ENCODE measurements at regions not wholly inside any gene's neighbourhood (a gene's known extent, or its start where the extent isn't known, plus 50 kb on each side); places are given as distances from the start of the nearest gene placed in this dataset.

GRCh38 chr6:85798931-85799652 lies 156.4 kb upstream of the SYNCRIP start:
- no peak overlapping the region for H3K4me3 ChIP-seq (ENCODE audit: low read depth, low read length)
- no peaks in the 10 kb centered on the region for H3K4me1 ChIP-seq (ENCODE audit: control insufficient read depth, insufficient read depth, low read length)
- H3K9ac ChIP-seq (ENCODE audit: low read depth, low read length), result no peak overlapping the region
- H3K36me3 ChIP-seq (ENCODE audit: control insufficient read depth, insufficient read depth, low read length), result no peaks in the 10 kb centered on the region
- no peaks in the 10 kb centered on the region for H3K9me3 ChIP-seq (ENCODE audit: control insufficient read depth, insufficient read depth, low read length)
- no peaks in the 10 kb centered on the region for H3K27me3 ChIP-seq (ENCODE audit: control insufficient read depth, insufficient read depth, low read length)

GRCh38 chr6:85797993-85798392 lies 155.3 kb upstream of the SYNCRIP start:
- no peaks in the 10 kb centered on the region for H3K9me3 ChIP-seq (ENCODE audit: control insufficient read depth, insufficient read depth, low read length)
- no peak overlapping the region for H3K9ac ChIP-seq (ENCODE audit: low read depth, low read length)
- no peaks in the 10 kb centered on the region for H3K36me3 ChIP-seq (ENCODE audit: control insufficient read depth, insufficient read depth, low read length)
- no peaks in the 10 kb centered on the region for H3K27me3 ChIP-seq (ENCODE audit: control insufficient read depth, insufficient read depth, low read length)
- no peak overlapping the region for H3K4me3 ChIP-seq (ENCODE audit: low read depth, low read length)
- no peaks in the 10 kb centered on the region for H3K4me1 ChIP-seq (ENCODE audit: control insufficient read depth, insufficient read depth, low read length)

- Histone ChIP-seq H3K4me1 (ENCODE audit: control insufficient read depth, insufficient read depth, low read length) (no peaks in the 10 kb centered on the region), H3K36me3 (ENCODE audit: control insufficient read depth, insufficient read depth, low read length) (no peaks in the 10 kb centered on the region), H3K27me3 (ENCODE audit: control insufficient read depth, insufficient read depth, low read length) (no peaks in the 10 kb centered on the region), H3K9ac (ENCODE audit: low read depth, low read length) (no peak overlapping the region), H3K4me3 (ENCODE audit: low read depth, low read length) (no peak overlapping the region), H3K9me3 (ENCODE audit: control insufficient read depth, insufficient read depth, low read length) (no peaks in the 10 kb centered on the region)
These were observed 153.3 kb upstream of the SYNCRIP start for GRCh38 chr6:85795945-85796344.

GRCh38 chr6:85792254-85792653 lies 149.6 kb upstream of the SYNCRIP start:
- no peaks in the 10 kb centered on the region for H3K36me3 ChIP-seq (ENCODE audit: control insufficient read depth, insufficient read depth, low read length)

GRCh38 chr6:85775883-85776282 lies 133.2 kb upstream of the SYNCRIP start:
- Histone ChIP-seq H3K4me3 (ENCODE audit: low read depth, low read length) (no peak overlapping the region), H3K9me3 (ENCODE audit: control insufficient read depth, insufficient read depth, low read length) (no peaks in the 10 kb centered on the region), H3K36me3 (ENCODE audit: control insufficient read depth, insufficient read depth, low read length) (no peaks in the 10 kb centered on the region), H3K9ac (ENCODE audit: low read depth, low read length) (no peak overlapping the region), H3K27me3 (ENCODE audit: control insufficient read depth, insufficient read depth, low read length) (no peaks in the 10 kb centered on the region), H3K4me1 (ENCODE audit: control insufficient read depth, insufficient read depth, low read length) (peaks cover 4% of the 10 kb centered on the region)

More at GRCh38 chr6:85792254-85792653, 149.6 kb upstream of the SYNCRIP start:
- Histone ChIP-seq H3K4me3 (ENCODE audit: low read depth, low read length) (no peak overlapping the region), H3K9me3 (ENCODE audit: control insufficient read depth, insufficient read depth, low read length) (no peaks in the 10 kb centered on the region), H3K9ac (ENCODE audit: low read depth, low read length) (no peak overlapping the region), H3K27me3 (ENCODE audit: control insufficient read depth, insufficient read depth, low read length) (no peaks in the 10 kb centered on the region), H3K4me1 (ENCODE audit: control insufficient read depth, insufficient read depth, low read length) (no peaks in the 10 kb centered on the region)

- no peak overlapping the region for H3K9ac ChIP-seq (ENCODE audit: low read depth, low read length)
- no peaks in the 10 kb centered on the region for H3K27me3 ChIP-seq (ENCODE audit: control insufficient read depth, insufficient read depth, low read length)
- no peak overlapping the region for H3K4me3 ChIP-seq (ENCODE audit: low read depth, low read length)
These were observed 130.0 kb upstream of the SYNCRIP start for GRCh38 chr6:85772641-85773040.

GRCh38 chr6:85771925-85772430 lies 129.3 kb upstream of the SYNCRIP start:
- Histone ChIP-seq H3K27me3 (ENCODE audit: control insufficient read depth, insufficient read depth, low read length) (no peaks in the 10 kb centered on the region), H3K9ac (ENCODE audit: low read depth, low read length) (no peak overlapping the region), H3K36me3 (ENCODE audit: control insufficient read depth, insufficient read depth, low read length) (no peaks in the 10 kb centered on the region), H3K4me3 (ENCODE audit: low read depth, low read length) (no peak overlapping the region), H3K4me1 (ENCODE audit: control insufficient read depth, insufficient read depth, low read length) (peaks cover 4% of the 10 kb centered on the region), H3K9me3 (ENCODE audit: control insufficient read depth, insufficient read depth, low read length) (no peaks in the 10 kb centered on the region)

More at GRCh38 chr6:85772641-85773040, 130.0 kb upstream of the SYNCRIP start:
- no peaks in the 10 kb centered on the region for H3K36me3 ChIP-seq (ENCODE audit: control insufficient read depth, insufficient read depth, low read length)
- peaks cover 4% of the 10 kb centered on the region for H3K4me1 ChIP-seq (ENCODE audit: control insufficient read depth, insufficient read depth, low read length)
- H3K9me3 ChIP-seq (ENCODE audit: control insufficient read depth, insufficient read depth, low read length), result no peaks in the 10 kb centered on the region

GRCh38 chr6:85771455-85771854 lies 128.8 kb upstream of the SYNCRIP start:
- no peaks in the 10 kb centered on the region for H3K9me3 ChIP-seq (ENCODE audit: control insufficient read depth, insufficient read depth, low read length)
- H3K9ac ChIP-seq (ENCODE audit: low read depth, low read length), result no peak overlapping the region
- H3K36me3 ChIP-seq (ENCODE audit: control insufficient read depth, insufficient read depth, low read length), result no peaks in the 10 kb centered on the region
- H3K4me1 ChIP-seq (ENCODE audit: control insufficient read depth, insufficient read depth, low read length), result peaks cover 4% of the 10 kb centered on the region
- H3K27me3 ChIP-seq (ENCODE audit: control insufficient read depth, insufficient read depth, low read length), result no peaks in the 10 kb centered on the region
- no peak overlapping the region for H3K4me3 ChIP-seq (ENCODE audit: low read depth, low read length)

- no peaks in the 10 kb centered on the region for H3K9me3 ChIP-seq (ENCODE audit: control insufficient read depth, insufficient read depth, low read length)
- no peaks in the 10 kb centered on the region for H3K4me1 ChIP-seq (ENCODE audit: control insufficient read depth, insufficient read depth, low read length)
- no peak overlapping the region for H3K4me3 ChIP-seq (ENCODE audit: low read depth, low read length)
- no peaks in the 10 kb centered on the region for H3K36me3 ChIP-seq (ENCODE audit: control insufficient read depth, insufficient read depth, low read length)
- no peaks in the 10 kb centered on the region for H3K27me3 ChIP-seq (ENCODE audit: control insufficient read depth, insufficient read depth, low read length)
- no peak overlapping the region for H3K9ac ChIP-seq (ENCODE audit: low read depth, low read length)
These were observed 122.2 kb upstream of the SYNCRIP start for GRCh38 chr6:85764844-85765243.

- no peak overlapping the region for H3K9ac ChIP-seq (ENCODE audit: low read depth, low read length)
- H3K4me1 ChIP-seq (ENCODE audit: control insufficient read depth, insufficient read depth, low read length), result no peaks in the 10 kb centered on the region
- no peak overlapping the region for H3K4me3 ChIP-seq (ENCODE audit: low read depth, low read length)
- H3K36me3 ChIP-seq (ENCODE audit: control insufficient read depth, insufficient read depth, low read length), result no peaks in the 10 kb centered on the region
- no peaks in the 10 kb centered on the region for H3K9me3 ChIP-seq (ENCODE audit: control insufficient read depth, insufficient read depth, low read length)
- H3K27me3 ChIP-seq (ENCODE audit: control insufficient read depth, insufficient read depth, low read length), result no peaks in the 10 kb centered on the region
These were observed 114.3 kb upstream of the SYNCRIP start for GRCh38 chr6:85756982-85757381.

GRCh38 chr6:85754894-85755293 lies 112.2 kb upstream of the SYNCRIP start:
- Histone ChIP-seq H3K9ac (ENCODE audit: low read depth, low read length) (no peak overlapping the region), H3K4me3 (ENCODE audit: low read depth, low read length) (no peak overlapping the region), H3K27me3 (ENCODE audit: control insufficient read depth, insufficient read depth, low read length) (no peaks in the 10 kb centered on the region), H3K4me1 (ENCODE audit: control insufficient read depth, insufficient read depth, low read length) (no peaks in the 10 kb centered on the region), H3K9me3 (ENCODE audit: control insufficient read depth, insufficient read depth, low read length) (no peaks in the 10 kb centered on the region), H3K36me3 (ENCODE audit: control insufficient read depth, insufficient read depth, low read length) (no peaks in the 10 kb centered on the region)

GRCh38 chr6:85752602-85753001 lies 109.9 kb upstream of the SYNCRIP start:
- Histone ChIP-seq H3K9me3 (ENCODE audit: control insufficient read depth, insufficient read depth, low read length) (no peaks in the 10 kb centered on the region), H3K27me3 (ENCODE audit: control insufficient read depth, insufficient read depth, low read length) (no peaks in the 10 kb centered on the region), H3K9ac (ENCODE audit: low read depth, low read length) (no peak overlapping the region), H3K36me3 (ENCODE audit: control insufficient read depth, insufficient read depth, low read length) (no peaks in the 10 kb centered on the region), H3K4me3 (ENCODE audit: low read depth, low read length) (no peak overlapping the region), H3K4me1 (ENCODE audit: control insufficient read depth, insufficient read depth, low read length) (no peaks in the 10 kb centered on the region)
